DND-41 (cell line): ENCODE measurements at regions not wholly inside any gene's neighbourhood (a gene's known extent, or its start where the extent isn't known, plus 50 kb on each side); places are given as distances from the start of the nearest gene placed in this dataset.

Experiments used
- EZH2 ChIP-seq: IDR thresholded peaks from 3 replicates; pipeline ENCODE4 v1.6.1; 2012; ENCODE audit warnings: borderline replicate concordance, low read depth, mild to moderate bottlenecking, moderate library complexity, low read length, inconsistent platforms; ENCODE audit not compliant: severe bottlenecking
- TF ChIP-seq, protein P1 (sequence below): IDR thresholded peaks from 2 replicates; pipeline ENCODE4 v1.5.1; 2012; ENCODE audit warnings: borderline replicate concordance, low read length, moderate library complexity, mild to moderate bottlenecking; ENCODE audit not compliant: poor library complexity, severe bottlenecking; ENCODE audit errors: extremely low read depth

DNA sequence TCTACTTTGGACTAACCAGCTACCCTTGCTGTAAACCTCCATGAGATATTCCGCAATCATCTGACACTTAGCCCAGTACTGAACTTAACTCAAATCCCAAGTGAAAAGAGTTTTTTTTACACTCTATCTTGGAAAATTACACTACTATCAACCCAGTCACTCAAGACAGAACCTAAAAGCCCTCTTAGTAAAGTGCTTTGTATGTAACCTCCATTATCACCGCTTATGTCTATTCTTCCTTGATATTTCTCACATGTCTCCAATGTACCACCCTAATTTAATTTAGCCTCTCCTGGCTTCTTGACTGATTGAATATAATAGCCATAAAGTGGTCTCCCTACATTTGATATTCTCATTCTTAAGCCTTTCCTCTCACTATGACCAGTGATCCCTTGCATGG is 168.8 kb upstream of the SYT1 start:
- TF ChIP-seq, protein P1, sequence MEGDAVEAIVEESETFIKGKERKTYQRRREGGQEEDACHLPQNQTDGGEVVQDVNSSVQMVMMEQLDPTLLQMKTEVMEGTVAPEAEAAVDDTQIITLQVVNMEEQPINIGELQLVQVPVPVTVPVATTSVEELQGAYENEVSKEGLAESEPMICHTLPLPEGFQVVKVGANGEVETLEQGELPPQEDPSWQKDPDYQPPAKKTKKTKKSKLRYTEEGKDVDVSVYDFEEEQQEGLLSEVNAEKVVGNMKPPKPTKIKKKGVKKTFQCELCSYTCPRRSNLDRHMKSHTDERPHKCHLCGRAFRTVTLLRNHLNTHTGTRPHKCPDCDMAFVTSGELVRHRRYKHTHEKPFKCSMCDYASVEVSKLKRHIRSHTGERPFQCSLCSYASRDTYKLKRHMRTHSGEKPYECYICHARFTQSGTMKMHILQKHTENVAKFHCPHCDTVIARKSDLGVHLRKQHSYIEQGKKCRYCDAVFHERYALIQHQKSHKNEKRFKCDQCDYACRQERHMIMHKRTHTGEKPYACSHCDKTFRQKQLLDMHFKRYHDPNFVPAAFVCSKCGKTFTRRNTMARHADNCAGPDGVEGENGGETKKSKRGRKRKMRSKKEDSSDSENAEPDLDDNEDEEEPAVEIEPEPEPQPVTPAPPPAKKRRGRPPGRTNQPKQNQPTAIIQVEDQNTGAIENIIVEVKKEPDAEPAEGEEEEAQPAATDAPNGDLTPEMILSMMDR: no peak
- TF ChIP-seq EZH2: no peak
